Heart left ventricle (tissue), 16 donors: ENCODE measurements at regions not wholly inside any gene's neighbourhood (a gene's known extent, or its start where the extent isn't known, plus 50 kb on each side); places are given as distances from the start of the nearest gene placed in this dataset.
A peak's percentile ranks its signal among the peaks of the same experiment; 100 is the strongest.
"Not testable (repeated sequence)": the region's sequence is repeated elsewhere in the genome, so short reads cannot be mapped to it uniquely, and the experiment has no call there.

Experiments used
- ATAC-seq, 4 donors: fragments of 200-7000 bp; cut with Tn5 transposase; one replicate each; pipeline ENCODE4 v1.9.1; 2020 to 2022; ENCODE audit warnings: moderate library complexity in 4 of 4, mild to moderate bottlenecking in 3 of 4, moderate number of reproducible peaks in 1 of 4
- DNase-seq, 5 donors: peaks; one replicate each; pipeline ENCODE4 v3.0.0-alpha.2; 2020
- H3K27ac ChIP-seq, 12 donors: fragments of 200-600 bp; sonication (generic) in 4 of 12; one replicate each; pipeline versions ENCODE4 v1.5.0 to v1.8.0; 2016 to 2022; ENCODE audit warnings: mild to moderate bottlenecking in 2 of 12
- H3K27me3 ChIP-seq, 9 donors: fragments of 200-600 bp; sonication (generic) in 2 of 9; one replicate each; pipeline versions ENCODE4 v1.5.1 to v1.8.0; 2016 to 2022; ENCODE audit warnings: mild to moderate bottlenecking in 3 of 9
- H3K36me3 ChIP-seq, 9 donors: fragments of 200-600 bp; sonication (generic) in 2 of 9; one replicate each; pipeline versions ENCODE4 v1.5.0 to v1.8.0; 2018 to 2022; ENCODE audit warnings: mild to moderate bottlenecking in 2 of 9
- H3K4me1 ChIP-seq, 12 donors: fragments of 200-600 bp; sonication (generic) in 4 of 12; one replicate each; pipeline versions ENCODE4 v1.5.0 to v1.8.0; 2016 to 2022; ENCODE audit warnings: mild to moderate bottlenecking in 3 of 12
- H3K4me3 ChIP-seq, 12 donors: fragments of 200-600 bp; sonication (generic) in 4 of 12; one replicate each; pipeline versions ENCODE4 v1.5.0 to v1.8.0; 2017 to 2022; ENCODE audit warnings: mild to moderate bottlenecking in 9 of 12, moderate library complexity in 4 of 12
- H3K9me3 ChIP-seq, 12 donors: fragments of 200-600 bp; sonication (generic) in 4 of 12; one replicate each; pipeline versions ENCODE4 v1.5.0 to v1.8.0; 2016 to 2022; ENCODE audit warnings: mild to moderate bottlenecking in 1 of 12
- POLR2A ChIP-seq, 2 donors: fragments of 450-650 bp; IDR thresholded peaks; one replicate each; pipeline ENCODE4 v1.6.1; 2017; ENCODE audit warnings: antibody characterized with exemption in 2 of 2, mild to moderate bottlenecking in 2 of 2, moderate library complexity in 2 of 2
- WGBS, 4 donors: extraction: QIAGEN DNeasy Blood & Tissue Kit in 2 of 4; methylation state at CpG; one replicate each; pipeline versions ENCODE4 v1.1.5 to v1.1.7; 2013 to 2018; 5-methylcytosine and 5-hydroxymethylcytosine counted together
- intact Hi-C, 10 donors: fragments of 100-400 bp; cut with DNase I; formaldehyde crosslinking; loops; one replicate each; pipeline versions ENCODE4 v1.11.1 to v1.14.2; 2022
- TF ChIP-seq, protein P1 (sequence below), 12 donors: fragments of 200-600 bp; sonication (generic) in 4 of 12; IDR thresholded peaks; one replicate each; pipeline versions ENCODE4 v1.5.0 to v1.8.0; 2018 to 2022; ENCODE audit warnings: antibody characterized with exemption in 12 of 12, mild to moderate bottlenecking in 5 of 12
- donor health status: ischemic (EF 13 %, LVEDD 7.1; RV severe dilation, severe dysfunction).
- donor health status: healthy with polysubstance abuse.
- donor health status: DM: no; HTN: yes; CAD: no.
- donor health status: DM: no; HTN: no; CAD: no.
- donor health status: ischemic (EF 25% LVEDD 6.9; RV normal size, moderate dysfunction).
- donor health status: ischemic (EF 25% LVEDD 5.7; RV mildly dilated, moderate dysfunction).
- donor health status: healthy.
- donor health status: DM: yes; HTN: yes; CAD: no.
- donor health status: ischemic (EF 35%, LVEDD 5.7; RV mildly dilated, moderate dysfunction).
- donor health status: nonischemic (EF 11% LVEDD 7.7; RV severe dilation, severe dysfunction).
- donor health status: DM: yes; HTN: yes; CAD: no.
- donor health status: PGD.
- donor health status: ischemic (EF 29% LVEDD 5.4; RV normal size, mild dysfunction).
- donor health status: nonischemic (EF 23%, LVEDD 6.1; RV moderate dilation, normal function).

DNA sequence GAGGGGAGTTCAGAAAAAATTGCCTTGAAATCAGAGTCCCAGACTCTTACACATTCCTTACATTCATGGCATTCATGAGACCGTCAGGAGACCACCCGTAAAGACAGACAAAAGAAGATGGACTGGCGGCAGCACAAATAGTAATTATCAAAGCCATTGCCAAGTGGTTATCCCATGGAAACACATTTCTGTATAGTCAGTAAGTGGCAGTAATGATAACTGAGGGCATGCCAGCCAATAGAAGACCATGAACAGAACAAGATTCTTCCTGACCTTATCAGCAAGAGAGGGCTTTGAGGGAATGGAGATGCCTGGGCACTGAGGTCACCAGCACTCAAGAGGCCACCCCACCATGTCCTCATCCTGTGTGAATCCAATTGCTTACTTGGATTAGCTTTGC, 121.7 kb upstream of the HCCS start:
- TF ChIP-seq POLR2A (IDR thresholded peaks at IDR 0.05), result no peak
- TF ChIP-seq, protein P1, sequence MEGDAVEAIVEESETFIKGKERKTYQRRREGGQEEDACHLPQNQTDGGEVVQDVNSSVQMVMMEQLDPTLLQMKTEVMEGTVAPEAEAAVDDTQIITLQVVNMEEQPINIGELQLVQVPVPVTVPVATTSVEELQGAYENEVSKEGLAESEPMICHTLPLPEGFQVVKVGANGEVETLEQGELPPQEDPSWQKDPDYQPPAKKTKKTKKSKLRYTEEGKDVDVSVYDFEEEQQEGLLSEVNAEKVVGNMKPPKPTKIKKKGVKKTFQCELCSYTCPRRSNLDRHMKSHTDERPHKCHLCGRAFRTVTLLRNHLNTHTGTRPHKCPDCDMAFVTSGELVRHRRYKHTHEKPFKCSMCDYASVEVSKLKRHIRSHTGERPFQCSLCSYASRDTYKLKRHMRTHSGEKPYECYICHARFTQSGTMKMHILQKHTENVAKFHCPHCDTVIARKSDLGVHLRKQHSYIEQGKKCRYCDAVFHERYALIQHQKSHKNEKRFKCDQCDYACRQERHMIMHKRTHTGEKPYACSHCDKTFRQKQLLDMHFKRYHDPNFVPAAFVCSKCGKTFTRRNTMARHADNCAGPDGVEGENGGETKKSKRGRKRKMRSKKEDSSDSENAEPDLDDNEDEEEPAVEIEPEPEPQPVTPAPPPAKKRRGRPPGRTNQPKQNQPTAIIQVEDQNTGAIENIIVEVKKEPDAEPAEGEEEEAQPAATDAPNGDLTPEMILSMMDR (IDR thresholded peaks at IDR 0.05), result no peak
- ATAC-seq (no peak), DNase-seq (no peak)
- 36 to 49% (median 42%) methylated on average over 3 of the region's 3 CpGs for WGBS, 4 donors
- Histone ChIP-seq H3K36me3 (no peaks in the 10 kb centered on the region), H3K4me3 (no peak overlapping the region), H3K27me3 (no peaks in the 10 kb centered on the region), H3K4me1 (no peaks in the 10 kb centered on the region), H3K27ac (no peak overlapping the region), H3K9me3 (no peaks in the 10 kb centered on the region)
- intact Hi-C loops, result no loop called here

GRCh38 chrX:10990418-10990817, 120.7 kb upstream of the HCCS start:
- H3K36me3 ChIP-seq, result no peaks in the 10 kb centered on the region
- H3K9me3 ChIP-seq, result no peaks in the 10 kb centered on the region
- ATAC-seq (peak in 2 of 4 donors; percentile 24 to 67), DNase-seq (no peak)
- no peaks in the 10 kb centered on the region for H3K27me3 ChIP-seq
- intact Hi-C loops, result no loop called here
- no peaks in the 10 kb centered on the region for H3K4me1 ChIP-seq
- no peak overlapping the region for H3K4me3 ChIP-seq
- WGBS, 4 donors, result 15 to 39% (median 24%) methylated on average over 3 of the region's 3 CpGs
- no peak overlapping the region for H3K27ac ChIP-seq
- TF ChIP-seq POLR2A (IDR thresholded peaks at IDR 0.05), result no peak
- TF ChIP-seq, protein P1 (IDR thresholded peaks at IDR 0.05), result no peak

DNA sequence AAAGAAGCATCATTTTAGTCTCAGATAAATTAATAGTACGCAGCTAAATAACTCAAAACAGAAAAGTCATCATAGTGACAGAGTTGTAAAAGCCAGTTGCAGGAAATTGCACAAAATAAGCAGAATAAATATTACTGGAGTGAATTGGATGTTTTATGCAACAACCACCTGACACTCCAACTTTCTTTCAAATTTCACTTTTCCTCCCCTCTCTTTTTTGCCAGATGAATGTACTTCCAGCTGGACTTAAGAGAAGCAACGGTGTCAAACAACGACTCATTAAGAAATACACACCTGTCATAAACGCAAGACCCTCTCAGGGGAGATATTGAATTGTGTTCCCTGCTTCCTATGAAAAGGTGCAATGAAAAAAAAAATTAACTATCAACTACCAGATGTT, 120.2 kb upstream of the HCCS start:
- 45 to 69% (median 52%) methylated on average over 4 of the region's 4 CpGs for WGBS, 4 donors
- no peak for DNase-seq
- TF ChIP-seq, protein P1 (IDR thresholded peaks at IDR 0.05), result no peak
- TF ChIP-seq POLR2A (IDR thresholded peaks at IDR 0.05), result no peak
- Histone ChIP-seq H3K36me3 (no peaks in the 10 kb centered on the region), H3K4me3 (no peak overlapping the region), H3K4me1 (no peaks in the 10 kb centered on the region), H3K27me3 (no peaks in the 10 kb centered on the region), H3K9me3 (no peaks in the 10 kb centered on the region), H3K27ac (no peak overlapping the region)
- intact Hi-C loops, result no loop called here
- no peak for ATAC-seq

GRCh38 chrX:10992110-10992509, 119.0 kb upstream of the HCCS start:
- Histone ChIP-seq H3K4me3 (no peak overlapping the region), H3K27me3 (no peaks in the 10 kb centered on the region), H3K27ac (no peak overlapping the region), H3K9me3 (no peaks in the 10 kb centered on the region), H3K36me3 (no peaks in the 10 kb centered on the region), H3K4me1 (no peaks in the 10 kb centered on the region)
- DNase-seq, result no peak
- intact Hi-C loops, result no loop called here
- TF ChIP-seq, protein P1 (IDR thresholded peaks at IDR 0.05), result no peak
- TF ChIP-seq POLR2A (IDR thresholded peaks at IDR 0.05), result no peak
- no peak for ATAC-seq
- WGBS, 4 donors, result 39 to 98% (median 62%) methylated on average over 1 of the region's 1 CpG

- DNase-seq, H3K27me3 ChIP-seq, H3K4me1 ChIP-seq, ATAC-seq, H3K4me3 ChIP-seq, H3K36me3 ChIP-seq, H3K27ac ChIP-seq, intact Hi-C loops, H3K9me3 ChIP-seq: not testable (repeated sequence)
- 78 to 96% (median 87%) methylated on average over 6 to 9 of the region's 9 CpGs for WGBS, 4 donors
Measured at GRCh38 chrX:11007076-11007475, 104.1 kb upstream of the HCCS start.
